GM12878 (cell line): ENCODE measurements at regions not wholly inside any gene's neighbourhood (a gene's known extent, or its start where the extent isn't known, plus 50 kb on each side); places are given as distances from the start of the nearest gene placed in this dataset.

Source experiments
- ATAC-seq: fragments of 200-7000 bp; cut with Tn5 transposase; 3 replicates; pipeline ENCODE4 v1.9.1; 2020; ENCODE audit warnings: mild to moderate bottlenecking, moderate library complexity
- BruUV-seq: library from RNA; stranded (reverse); fragments of 400-500 nt; replicated peaks from 2 replicates; lab custom pipeline; 2021; lab: Mats Ljungman, UMichigan
- CTCF ChIA-PET: fragments of 300-600 bp; sonication (Branson Sonifier 250); formaldehyde crosslinking; extraction: SDS; loops from one replicate; lab custom pipeline; 2021; ENCODE audit warnings: inconsistent platforms; lab: Yijun Ruan, JAX
- POLR2A ChIA-PET: fragments of 350-600 bp; formaldehyde crosslinking; extraction: SDS; loops from one replicate; lab custom pipeline; 2021; ENCODE audit warnings: inconsistent platforms; lab: Charles Lee
- RAD21 ChIA-PET: fragments of 300-600 bp; sonication (Branson Sonifier 250); formaldehyde crosslinking; loops from one replicate; lab custom pipeline; 2023; ENCODE audit warnings: antibody characterized with exemption; ENCODE audit not compliant: unreplicated experiment; lab: Charles Lee
- SMC1A ChIA-PET: fragments of 300-600 bp; sonication (Branson Sonifier 250); formaldehyde crosslinking; loops from one replicate; lab custom pipeline; 2023; ENCODE audit not compliant: unreplicated experiment, uncharacterized antibody; lab: Charles Lee
- DNase-seq: peaks from one replicate; pipeline ENCODE4 v3.0.0-alpha.2; 2011; ENCODE audit warnings: low read depth, low spot score
- FAIRE-seq: peaks from 3 replicates; lab custom pipeline; 2011; peaks lifted over from hg19 to GRCh38; lab: Jason Lieb, UNC
- H2AFZ ChIP-seq: 2 replicates; pipeline ENCODE4 v1.6.0; 2011; ENCODE audit warnings: low read depth, low read length, control low read depth; ENCODE audit not compliant: control insufficient read depth
- H3K27ac ChIP-seq: 2 replicates; pipeline ENCODE4 v1.5.1; 2011; ENCODE audit warnings: control low read depth; ENCODE audit not compliant: control insufficient read depth, insufficient read depth
- H3K27me3 ChIP-seq, 2 experiments: replicated peaks in 1 of 2; 2 replicates each; pipeline versions ENCODE4 v1.6.0 to v1.6.1; 2011; ENCODE audit warnings: low read length in 1 of 2; ENCODE audit not compliant: control insufficient read depth in 2 of 2, insufficient read depth in 2 of 2
- H3K36me3 ChIP-seq, 2 experiments: 2 replicates each; pipeline ENCODE4 v1.5.1; 2011; ENCODE audit warnings: low read length in 1 of 2; ENCODE audit not compliant: control insufficient read depth in 2 of 2, insufficient read depth in 2 of 2
- H3K4me1 ChIP-seq: 2 replicates; pipeline ENCODE4 v1.6.1; 2011; ENCODE audit warnings: mild to moderate bottlenecking, low read length, moderate library complexity, mixed read lengths; ENCODE audit not compliant: control insufficient read depth, insufficient read depth
- H3K4me2 ChIP-seq: 2 replicates; pipeline ENCODE4 v1.6.0; 2011; ENCODE audit warnings: control low read depth; ENCODE audit not compliant: control insufficient read depth, insufficient read depth
- H3K4me3 ChIP-seq: fragments of 200-600 bp; sonication (generic); 2 replicates; pipeline ENCODE4 v1.5.1; 2016
- H3K79me2 ChIP-seq: 2 replicates; pipeline ENCODE4 v1.6.0; 2011; ENCODE audit warnings: low read length; ENCODE audit not compliant: control insufficient read depth, insufficient read depth
- H3K9ac ChIP-seq: 2 replicates; pipeline ENCODE4 v1.8.0; 2011; ENCODE audit warnings: low read length, control low read depth, mixed read lengths; ENCODE audit not compliant: control insufficient read depth, insufficient read depth
- H3K9me3 ChIP-seq: replicated peaks from 3 replicates; pipeline ENCODE4 v1.5.1; 2011; ENCODE audit warnings: mild to moderate bottlenecking, low read length; ENCODE audit not compliant: control insufficient read depth, insufficient read depth
- H4K20me1 ChIP-seq: 2 replicates; pipeline ENCODE4 v1.6.0; 2011; ENCODE audit not compliant: control insufficient read depth, insufficient read depth
- CBFB ChIP-seq: IDR thresholded peaks from 2 replicates; pipeline ENCODE4 v1.6.1; 2016; ENCODE audit warnings: antibody characterized with exemption, low read depth
- CEBPZ ChIP-seq: fragments of 150-350 bp; IDR thresholded peaks from 2 replicates; pipeline ENCODE4 v1.6.1; 2016; ENCODE audit warnings: low read depth, low read length
- EGR1 ChIP-seq, 2 experiments: IDR thresholded peaks; 1 replicate in 1 of 2; 2 replicates in 1 of 2; pipeline ENCODE4 v1.6.1; 2011 to 2012; ENCODE audit warnings: low read depth in 2 of 2, low read length in 2 of 2, borderline replicate concordance in 1 of 2, mild to moderate bottlenecking in 1 of 2, moderate library complexity in 1 of 2
- MTA2 ChIP-seq: fragments of 450-650 bp; IDR thresholded peaks from 2 replicates; pipeline ENCODE4 v1.6.1; 2016; ENCODE audit warnings: low read depth, mild to moderate bottlenecking, moderate library complexity
- NR2C1 ChIP-seq: fragments of 450-650 bp; IDR thresholded peaks from 2 replicates; pipeline ENCODE4 v1.6.1; 2017; ENCODE audit warnings: antibody characterized with exemption, mild to moderate bottlenecking, moderate library complexity
- PKNOX1 ChIP-seq: fragments of 450-650 bp; IDR thresholded peaks from 2 replicates; pipeline ENCODE4 v1.6.1; 2016; ENCODE audit warnings: mild to moderate bottlenecking
- SMAD5 ChIP-seq: IDR thresholded peaks from 2 replicates; pipeline ENCODE4 v1.6.1; 2016; ENCODE audit warnings: antibody characterized with exemption, low read depth
- SMC3 ChIP-seq: IDR thresholded peaks from 2 replicates; pipeline ENCODE4 v1.6.1; 2011; ENCODE audit warnings: low read length, improper control_type of control experiment, borderline replicate concordance
- SPI1 ChIP-seq: IDR thresholded peaks from 2 replicates; pipeline ENCODE4 v1.6.1; 2011; ENCODE audit warnings: low read depth, mild to moderate bottlenecking, low read length, moderate library complexity, borderline replicate concordance; ENCODE audit not compliant: insufficient read depth
- ZBTB4 ChIP-seq: fragments of 450-650 bp; formaldehyde crosslinking; IDR thresholded peaks from 2 replicates; pipeline ENCODE4 v1.4.0; 2022; ENCODE audit warnings: mild to moderate bottlenecking, moderate library complexity
- WGBS: methylation state at CpG from one replicate; pipeline ENCODE4 v1.1.6; 2016; ENCODE audit warnings: low lambda C conversion rate; ENCODE audit not compliant: insufficient replicate concordance, insufficient coverage; ENCODE audit errors: missing lambda C conversion rate; 5-methylcytosine and 5-hydroxymethylcytosine counted together
- in situ Hi-C: fragments of 300-500 bp; cut with MboI; formaldehyde crosslinking; loops from 9 replicates; pipeline ENCODE4 v1.14.3; 2018; ENCODE audit warnings: mixed read lengths
- intact Hi-C: fragments of 100-400 bp; cut with micrococcal nuclease; formaldehyde crosslinking; loops from one replicate; pipeline ENCODE4 v1.14.2; 2022; ENCODE audit not compliant: unreplicated experiment

GRCh38 chr2:188919824-188920223, 54.3 kb upstream of the COL3A1 start:
- ChIA-PET SMC1A (no interaction called here), CTCF (no interaction called here), POLR2A (no interaction called here), RAD21 (interaction anchor here (1.7 kb wide), 1 partner anchor 58 kb away, joined by 5 read pairs; no protein-coding TSS in a partner anchor)
- ATAC-seq (peak; percentile 96), DNase-seq (peak; percentile 15), FAIRE-seq (no peak)
- H3K4me3 ChIP-seq: no peak overlapping the region
- H3K27ac ChIP-seq: no peak overlapping the region
- in situ Hi-C loops (no loop called here), intact Hi-C loops (no loop called here)
- H3K9me3 ChIP-seq: no peaks in the 10 kb centered on the region
- H3K79me2 ChIP-seq: no peaks in the 10 kb centered on the region
- no peaks in the 10 kb centered on the region for H3K4me1 ChIP-seq
- no peaks in the 10 kb centered on the region for H4K20me1 ChIP-seq
- no peak for TF ChIP-seq SMAD5
- peak; percentile 28; the same call in 1 of the 2 replicates for TF ChIP-seq SPI1
- 0 out of 2 replicates have a peak, but pooled peaks have one; percentile 7 for TF ChIP-seq PKNOX1
- H3K9ac ChIP-seq: no peak overlapping the region
- BruUV-seq: no TSS peak
- H3K36me3 ChIP-seq: no peaks in the 10 kb centered on the region
- H2AFZ ChIP-seq: no peak overlapping the region
- H3K27me3 ChIP-seq: no peaks in the 10 kb centered on the region
- 50% methylated on average over 2 of the region's 2 CpGs for WGBS
- H3K4me2 ChIP-seq: no peak overlapping the region

GRCh38 chr2:188922191-188922590, 52.0 kb upstream of the COL3A1 start:
- ATAC-seq (no peak), FAIRE-seq (no peak), DNase-seq (no peak)
- in situ Hi-C loops (no loop called here), intact Hi-C loops (no loop called here)
- WGBS: 0% methylated on average over 1 of the region's 1 CpG
- Histone ChIP-seq H3K36me3 (no peaks in the 10 kb centered on the region), H2AFZ (no peak overlapping the region), H3K4me1 (no peaks in the 10 kb centered on the region), H3K27me3 (no peaks in the 10 kb centered on the region), H3K9ac (no peak overlapping the region), H4K20me1 (no peaks in the 10 kb centered on the region), H3K9me3 (no peaks in the 10 kb centered on the region), H3K27ac (no peak overlapping the region), H3K4me3 (no peak overlapping the region), H3K4me2 (no peak overlapping the region), H3K79me2 (no peaks in the 10 kb centered on the region)
- CTCF ChIA-PET: no interaction called here
- no TSS peak for BruUV-seq
- SMC1A ChIA-PET: interaction anchor here (0.7 to 1.6 kb wide), 3 partner anchors 11 to 92 kb away, joined by 3 to 5 read pairs (median 4); no protein-coding TSS in a partner anchor
- RAD21 ChIA-PET: interaction anchor here (1.3 kb wide), 1 partner anchor 56 kb away, joined by 4 read pairs; no protein-coding TSS in a partner anchor
- no peak for TF ChIP-seq EGR1 (IDR thresholded peaks at IDR 0.05; ENCODE audit: borderline replicate concordance in 1 of 2, low read depth in 2 of 2, low read length in 2 of 2)
- TF ChIP-seq NR2C1: no peak
- no peak for TF ChIP-seq CEBPZ
- no peak for TF ChIP-seq MTA2
- TF ChIP-seq CBFB: no peak
- no peak for TF ChIP-seq ZBTB4 (CRISPR knock-in tag)
- no peak for TF ChIP-seq SMC3
- POLR2A ChIA-PET: no interaction called here
